GM21723 (cell line): ENCODE measurements at regions not wholly inside any gene's neighbourhood (a gene's known extent, or its start where the extent isn't known, plus 50 kb on each side); places are given as distances from the start of the nearest gene placed in this dataset.
"Not testable (repeated sequence)": the region's sequence is repeated elsewhere in the genome, so short reads cannot be mapped to it uniquely, and the experiment has no call there.

Source experiments
- ATAC-seq: cut with Tn5 transposase; IDR thresholded peaks from one replicate; pipeline ENCODE4 v1.9.1; 2021; ENCODE audit warnings: mild to moderate bottlenecking, moderate library complexity; ENCODE audit not compliant: unreplicated experiment

- ATAC-seq = not testable (repeated sequence)
Observed at GRCh38 chr2:356304-356703, 68.4 kb upstream of the ALKAL2 start.

GRCh38 chr2:355773-356172 lies 67.9 kb upstream of the ALKAL2 start:
- no peak for ATAC-seq

GRCh38 chr2:352696-353095 lies 64.8 kb upstream of the ALKAL2 start:
- no peak for ATAC-seq

DNA sequence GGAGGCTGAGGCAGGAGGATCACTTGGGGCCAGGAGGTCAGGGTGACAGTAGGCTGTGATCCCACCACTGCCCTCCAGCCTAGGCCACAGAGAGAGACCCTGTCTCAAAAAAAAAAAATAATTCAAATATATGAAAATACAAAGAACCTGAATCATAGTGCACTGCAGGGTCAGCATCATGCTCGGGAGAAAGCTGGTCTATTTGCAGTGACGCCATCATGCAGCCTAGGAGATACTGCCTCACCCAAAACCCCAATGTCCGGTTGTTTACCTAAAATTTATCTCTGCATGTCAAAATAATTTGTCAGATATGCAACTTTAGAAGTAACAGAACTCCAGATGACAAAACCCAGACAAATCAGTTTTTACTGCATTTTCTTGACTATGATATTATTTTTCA lies 61.5 kb upstream of the ALKAL2 start:
- no peak for ATAC-seq

GRCh38 chr2:348361-348916 lies 60.5 kb upstream of the ALKAL2 start:
- no peak for ATAC-seq

DNA sequence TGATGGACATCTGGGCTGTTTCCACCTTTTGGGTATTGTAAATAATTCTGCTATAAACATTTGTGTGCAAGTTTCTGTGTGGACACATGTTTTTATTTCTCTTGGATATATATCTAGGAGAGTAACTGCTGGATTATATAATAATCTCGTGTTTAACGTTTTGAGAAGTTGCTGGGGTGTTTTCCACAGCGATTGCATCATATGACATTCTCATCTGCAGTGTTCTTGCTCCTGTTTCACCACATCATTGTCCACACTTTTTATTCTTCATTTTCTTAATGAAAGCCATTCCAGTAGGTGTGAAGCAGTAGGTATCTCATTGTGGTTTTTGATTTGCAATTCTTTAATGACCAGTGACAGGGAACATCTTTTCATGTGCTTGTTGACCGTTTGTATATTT lies 56.9 kb upstream of the ALKAL2 start:
- ATAC-seq = no peak

DNA sequence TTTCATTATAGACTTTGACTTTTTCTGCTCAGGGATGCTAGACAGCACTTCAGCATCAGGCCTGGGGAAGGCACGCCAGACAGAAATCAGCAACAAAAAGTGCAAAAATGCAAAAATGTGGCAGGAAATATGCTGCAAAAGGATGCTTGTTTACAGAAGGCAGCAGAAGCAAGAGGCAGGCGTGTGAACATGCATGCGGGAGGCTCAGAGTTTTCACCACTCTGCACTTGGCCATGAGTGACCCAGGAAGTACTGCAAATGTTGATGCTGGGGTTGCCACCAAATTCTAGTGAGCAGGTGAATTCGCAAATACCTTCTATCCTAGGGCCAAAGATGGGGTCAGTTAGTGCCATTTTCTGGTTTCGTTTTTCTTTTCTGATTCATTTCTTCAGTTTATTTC lies 55.5 kb upstream of the ALKAL2 start:
- ATAC-seq = no peak

GRCh38 chr2:341912-342311 lies 54.0 kb upstream of the ALKAL2 start:
- no peak for ATAC-seq

GRCh38 chr2:341017-341542 lies 53.2 kb upstream of the ALKAL2 start:
- ATAC-seq = no peak
